DMS79 treated with DMSO at 0.1 percent for 48 hours (cell line): ENCODE measurements at regions not wholly inside any gene's neighbourhood (a gene's known extent, or its start where the extent isn't known, plus 50 kb on each side); places are given as distances from the start of the nearest gene placed in this dataset.

Experiments
- DNase-seq: peaks from one replicate; lab custom pipeline; 2025; lab: John Stamatoyannopoulos, UW

DNA sequence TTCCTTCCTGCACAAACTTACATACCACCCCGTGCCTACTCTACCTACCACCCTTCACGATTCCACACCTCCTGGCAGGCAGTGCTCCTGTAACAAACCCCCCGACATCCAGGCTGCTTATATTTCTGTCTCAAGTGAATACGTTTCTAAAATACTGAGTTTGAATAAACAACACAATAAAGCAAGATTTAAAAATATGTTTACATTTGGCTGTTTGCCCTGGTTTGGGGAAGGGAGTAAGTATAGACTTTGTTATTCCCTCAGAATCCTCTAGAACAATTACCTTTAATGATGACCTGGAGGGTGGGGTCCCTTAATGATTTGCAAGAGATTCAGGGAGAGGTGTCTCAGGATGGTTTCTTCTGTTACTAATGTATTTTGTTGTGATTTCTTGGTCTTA lies 402.6 kb upstream of the TBL1XR1 start:
- no peak for DNase-seq

GRCh38 chr3:177600411-177600810 lies 403.1 kb upstream of the TBL1XR1 start:
- DNase-seq, result no peak

DNA sequence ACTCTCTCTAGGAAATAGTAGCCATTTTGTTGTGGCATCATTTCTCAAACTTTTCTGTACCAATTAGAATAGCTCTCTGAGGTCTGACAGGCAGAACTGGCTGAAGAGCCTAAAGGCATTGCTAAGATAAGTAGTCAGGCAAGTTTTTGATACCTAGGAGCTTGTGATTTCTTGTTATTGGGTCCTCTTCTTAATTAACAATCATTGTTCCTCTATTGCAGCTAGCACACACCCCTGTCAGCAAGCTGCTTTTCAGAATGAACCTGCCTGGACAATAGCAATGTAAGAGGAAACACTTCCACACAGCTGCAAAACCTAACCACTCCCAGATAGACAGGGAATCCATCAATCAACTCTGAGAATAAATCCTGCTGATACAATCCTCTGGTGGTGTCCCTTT lies 403.9 kb upstream of the TBL1XR1 start:
- no peak for DNase-seq

GRCh38 chr3:177602601-177603147 lies 405.4 kb upstream of the TBL1XR1 start:
- DNase-seq, result peak; percentile 61

DNA sequence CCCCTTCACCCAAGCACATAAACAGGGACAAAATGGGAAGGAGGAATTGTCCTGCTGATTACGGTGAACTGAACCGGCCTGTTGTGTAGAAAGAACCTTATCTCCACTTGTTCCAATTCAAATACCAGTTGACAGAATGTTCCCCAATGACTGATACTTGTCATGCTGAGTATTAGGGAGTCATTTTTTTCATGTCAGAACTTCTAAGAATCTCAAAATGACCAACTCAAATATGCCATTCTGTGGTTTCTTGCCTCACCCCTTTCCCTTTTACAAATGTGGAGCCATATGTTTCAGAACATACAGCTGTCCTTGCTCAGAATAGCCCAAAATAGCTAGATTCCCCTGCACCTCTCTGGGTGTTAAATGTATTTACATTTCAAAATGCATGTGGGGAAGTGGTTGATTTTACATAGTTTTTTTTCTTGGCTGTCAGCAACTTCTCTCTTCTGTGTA lies 405.9 kb upstream of the TBL1XR1 start:
- DNase-seq, result no peak

- no peak for DNase-seq
These were observed 406.9 kb upstream of the TBL1XR1 start for GRCh38 chr3:177604181-177604580.

DNA sequence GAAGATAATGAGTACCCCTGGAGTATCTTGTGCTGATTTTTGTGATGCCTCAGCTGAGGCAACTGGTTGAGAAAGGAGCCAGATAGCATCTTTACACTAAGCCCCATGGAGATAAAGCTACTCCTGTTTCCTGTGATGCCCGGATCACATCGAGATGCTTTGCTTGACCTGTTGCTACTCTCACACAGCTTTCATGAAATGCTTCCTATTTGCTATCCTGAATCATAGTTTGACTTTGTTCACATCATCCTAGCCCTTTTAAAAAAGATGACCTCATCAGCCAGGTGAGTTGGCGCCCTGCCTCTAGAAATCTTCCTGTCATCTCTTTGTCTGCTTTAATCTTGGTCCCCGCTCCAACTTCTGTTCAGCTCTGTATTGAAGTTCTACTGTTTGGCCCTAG lies 409.6 kb upstream of the TBL1XR1 start:
- no peak for DNase-seq

GRCh38 chr3:177607589-177607988 lies 410.3 kb upstream of the TBL1XR1 start:
- no peak for DNase-seq

GRCh38 chr3:177608443-177608842 lies 411.2 kb upstream of the TBL1XR1 start:
- no peak for DNase-seq

DNA sequence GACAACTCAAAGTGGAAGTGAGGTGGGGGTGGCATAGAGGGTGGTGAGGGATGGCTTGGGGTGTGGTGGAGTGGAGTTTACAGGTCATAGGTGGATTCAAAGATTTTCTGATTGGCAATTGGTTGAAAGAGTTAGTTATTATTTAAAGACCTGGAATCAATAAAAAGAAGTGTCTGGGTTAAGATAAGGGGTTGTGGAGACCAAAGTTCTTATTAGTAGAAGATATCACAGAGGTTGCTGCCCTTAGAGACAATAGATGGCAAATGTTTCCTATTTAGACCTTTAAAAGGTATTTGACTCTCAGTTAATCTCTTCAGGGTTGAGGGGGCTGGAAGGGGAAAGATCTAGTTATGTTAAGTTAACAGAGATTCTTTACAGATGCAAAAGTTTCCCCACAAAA lies 412.3 kb upstream of the TBL1XR1 start:
- DNase-seq, result no peak

DNA sequence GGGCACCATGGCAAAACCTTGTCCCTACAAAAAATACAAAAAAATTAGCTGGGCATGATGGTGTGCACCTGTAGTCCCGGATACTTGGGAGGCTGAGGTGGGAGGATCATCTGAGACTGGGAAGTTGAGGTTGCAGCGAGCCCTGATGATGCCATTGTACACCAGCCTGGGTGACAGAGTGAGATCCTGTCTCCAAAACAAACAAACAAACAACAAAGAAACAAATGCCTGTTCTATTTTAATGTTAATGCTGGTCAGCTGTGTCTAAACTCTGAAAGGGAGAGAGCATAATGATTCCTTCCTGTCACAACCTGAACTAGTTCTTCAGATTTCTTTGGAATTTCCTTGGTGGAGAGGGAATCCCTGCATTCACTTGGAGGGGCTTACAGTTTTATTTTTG lies 413.0 kb upstream of the TBL1XR1 start:
- no peak for DNase-seq

DNA sequence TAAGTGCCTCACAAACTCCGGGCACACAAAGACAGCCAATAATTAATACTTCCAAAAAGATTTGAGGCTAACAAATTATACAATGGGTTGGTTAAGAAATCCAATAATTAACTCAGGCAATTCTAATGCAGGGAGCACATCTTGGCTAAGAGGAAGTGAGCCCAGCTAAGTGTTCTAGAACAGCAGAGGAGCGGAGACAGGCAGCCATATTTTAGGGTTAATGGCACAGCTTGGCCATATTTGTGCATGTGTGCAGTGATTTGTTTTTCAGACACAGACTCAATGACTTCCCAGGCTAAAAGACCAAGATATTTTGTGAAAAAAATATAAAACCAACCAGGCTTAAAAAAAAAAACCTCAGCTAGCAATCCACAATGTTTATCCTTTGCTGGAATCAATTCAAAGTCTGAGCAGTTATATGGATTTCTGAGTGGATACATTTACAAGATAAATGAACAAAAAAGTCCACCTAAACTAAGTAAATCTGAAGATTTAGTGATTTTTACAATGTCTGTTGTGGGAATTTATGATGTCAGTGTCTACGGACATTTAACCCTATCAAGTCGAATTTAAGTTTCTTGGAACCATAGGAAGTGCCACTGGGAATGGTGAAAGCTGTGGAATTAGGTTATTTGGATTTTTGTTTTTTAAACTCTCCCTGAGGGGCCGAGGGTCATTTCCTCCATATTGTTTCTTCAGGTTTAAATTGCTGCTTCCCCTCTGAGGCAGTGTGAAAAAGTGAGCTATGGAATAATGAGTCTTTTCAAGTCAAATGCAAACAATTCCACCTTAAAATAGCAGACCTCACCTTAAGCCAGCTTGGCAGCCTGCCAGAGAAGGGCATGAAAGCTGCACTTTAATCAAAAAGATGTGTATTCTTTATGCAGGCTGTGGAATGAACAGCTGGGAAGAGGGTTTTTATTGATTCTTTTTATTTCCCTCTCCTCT lies 413.7 kb upstream of the TBL1XR1 start:
- peak; percentile 52 for DNase-seq

DNA sequence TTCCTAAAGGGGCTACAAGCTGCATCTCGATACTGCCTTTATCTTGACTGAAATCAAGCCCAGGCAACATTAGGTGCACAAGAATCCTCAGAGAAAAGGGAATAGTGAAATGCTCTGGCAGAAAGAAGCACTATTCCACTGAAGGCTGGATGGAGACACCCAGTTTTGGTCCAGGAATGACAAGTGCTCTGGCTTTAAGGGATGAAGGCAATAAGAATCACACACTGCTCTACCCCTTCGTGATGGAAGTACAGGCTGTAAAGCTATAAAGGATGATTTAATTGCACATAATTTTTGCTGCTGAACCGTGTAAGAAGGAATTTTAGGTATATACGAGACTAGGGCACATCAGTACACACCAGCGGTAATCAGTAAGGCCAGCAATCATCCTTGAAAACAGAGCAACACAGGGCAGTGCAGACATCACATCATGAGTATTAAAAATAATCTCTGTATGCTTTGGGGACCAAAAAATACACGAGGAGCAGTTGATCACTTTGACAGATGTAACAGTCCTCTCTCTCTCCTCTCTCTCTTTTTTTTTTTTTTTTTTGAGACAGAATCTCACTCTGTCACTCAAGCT lies 414.6 kb upstream of the TBL1XR1 start:
- DNase-seq, result no peak

DNA sequence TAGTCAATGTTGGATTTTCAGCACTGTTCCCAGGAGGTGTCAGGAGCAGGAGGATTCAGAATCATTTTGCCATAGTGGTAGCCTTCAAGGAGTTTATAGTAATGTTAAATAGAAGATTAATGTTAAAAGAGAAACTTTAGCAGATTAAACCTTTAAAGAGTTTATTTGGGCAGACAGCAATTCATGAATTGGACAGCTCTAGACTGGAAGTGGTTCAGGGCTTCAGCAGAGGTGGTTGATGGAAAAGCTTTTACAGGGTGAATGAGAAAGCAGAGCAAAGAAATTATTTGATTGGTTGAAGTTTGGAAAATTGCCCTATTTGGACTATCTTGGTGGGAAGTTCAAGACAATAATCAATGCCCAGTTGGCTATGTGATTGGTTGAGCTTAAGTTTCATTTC lies 416.6 kb upstream of the TBL1XR1 start:
- no peak for DNase-seq

- peak; percentile 19 for DNase-seq
These were observed 417.7 kb upstream of the TBL1XR1 start for GRCh38 chr3:177615015-177615414.

GRCh38 chr3:177618873-177619733 lies 421.8 kb upstream of the TBL1XR1 start:
- peak; percentile 82 for DNase-seq

DNA sequence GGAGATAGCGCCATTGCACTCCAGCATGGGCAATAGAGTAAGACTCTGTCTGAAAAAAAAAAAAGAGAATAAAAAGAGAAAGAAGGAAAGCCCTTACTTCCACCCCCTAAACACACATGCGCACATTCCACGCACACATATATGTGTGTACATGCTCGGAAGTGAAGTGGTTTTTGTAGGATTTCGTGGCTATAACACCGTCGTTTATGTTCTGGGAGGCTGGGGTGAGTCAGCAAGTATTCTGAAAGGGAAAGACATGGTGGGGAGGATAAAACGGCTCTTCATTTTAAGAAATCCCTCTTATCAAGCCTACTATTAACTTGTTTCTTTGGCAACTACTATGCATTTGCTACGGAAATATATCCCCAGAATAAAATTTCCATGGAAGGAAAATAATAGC lies 422.8 kb upstream of the TBL1XR1 start:
- DNase-seq, result no peak

DNA sequence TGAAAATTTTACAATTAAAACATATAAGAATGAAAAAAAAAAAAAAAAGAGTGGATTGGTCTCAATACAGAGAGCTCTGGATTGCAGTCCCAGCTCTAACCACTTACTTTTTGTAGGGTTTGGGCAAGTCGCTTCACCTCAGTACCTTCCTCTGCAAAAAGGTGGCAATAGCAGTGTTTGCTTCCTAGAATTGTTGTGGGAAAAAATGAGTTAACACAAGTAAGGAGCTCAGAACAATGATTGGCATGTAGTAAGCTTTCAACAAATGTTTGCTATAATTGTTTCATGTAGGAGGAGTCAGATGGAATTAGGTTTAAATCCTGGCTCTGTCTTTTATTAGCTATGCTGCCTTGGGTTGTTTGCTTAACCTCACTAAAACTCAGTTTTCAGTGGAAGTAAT lies 425.2 kb upstream of the TBL1XR1 start:
- DNase-seq, result no peak

- DNase-seq, result no peak
These were observed 425.8 kb upstream of the TBL1XR1 start for GRCh38 chr3:177622982-177623617.

GRCh38 chr3:177624528-177625495 lies 427.5 kb upstream of the TBL1XR1 start:
- no peak for DNase-seq

- DNase-seq, result no peak
These were observed 428.8 kb upstream of the TBL1XR1 start for GRCh38 chr3:177626045-177626444.
